Endothelial cell (in vitro differentiated cells): ENCODE measurements at regions not wholly inside any gene's neighbourhood (a gene's known extent, or its start where the extent isn't known, plus 50 kb on each side); places are given as distances from the start of the nearest gene placed in this dataset.

Experiments
- DNase-seq: peaks from one replicate; pipeline ENCODE4 v3.0.0; 2021; ENCODE audit warnings: low spot score
- H3K27ac Mint-ChIP-seq: one replicate; pipeline ENCODE4 v1.8.0; 2021; ENCODE audit warnings: mixed read lengths, inconsistent platforms; ENCODE audit not compliant: unreplicated experiment
- H3K27me3 Mint-ChIP-seq: one replicate; pipeline ENCODE4 v1.8.0; 2021; ENCODE audit warnings: mild to moderate bottlenecking, moderate library complexity, mixed read lengths, inconsistent platforms; ENCODE audit not compliant: unreplicated experiment
- H3K36me3 Mint-ChIP-seq: one replicate; pipeline ENCODE4 v1.8.0; 2021; ENCODE audit warnings: mild to moderate bottlenecking, low read depth, mixed read lengths, inconsistent platforms; ENCODE audit not compliant: unreplicated experiment
- H3K4me1 Mint-ChIP-seq: one replicate; pipeline ENCODE4 v1.8.0; 2021; ENCODE audit warnings: mild to moderate bottlenecking, mixed read lengths, inconsistent platforms; ENCODE audit not compliant: unreplicated experiment
- H3K4me3 Mint-ChIP-seq: one replicate; pipeline ENCODE4 v1.8.0; 2021; ENCODE audit warnings: mild to moderate bottlenecking, mixed read lengths, inconsistent platforms; ENCODE audit not compliant: unreplicated experiment
- H3K9me3 Mint-ChIP-seq: one replicate; pipeline ENCODE4 v1.8.0; 2021; ENCODE audit warnings: mixed read lengths, inconsistent platforms; ENCODE audit not compliant: unreplicated experiment
- CTCF ChIP-seq: fragments of 200-600 bp; sonication (generic); IDR thresholded peaks from one replicate; pipeline ENCODE4 v1.5.0; 2021; ENCODE audit warnings: antibody characterized with exemption; ENCODE audit not compliant: unreplicated experiment

- no peak for TF ChIP-seq CTCF
- Mint-ChIP-seq H3K4me1 (no peaks in the 10 kb centered on the region), H3K36me3 (no peaks in the 10 kb centered on the region), H3K4me3 (no peak overlapping the region), H3K27ac (no peak overlapping the region), H3K27me3 (no peaks in the 10 kb centered on the region), H3K9me3 (no peaks in the 10 kb centered on the region)
- DNase-seq = no peak
These were observed 207.3 kb upstream of the SGCD start for GRCh38 chr5:156119692-156120091.

- Mint-ChIP-seq H3K4me3 (no peak overlapping the region), H3K4me1 (no peaks in the 10 kb centered on the region), H3K27me3 (no peaks in the 10 kb centered on the region), H3K9me3 (no peaks in the 10 kb centered on the region), H3K36me3 (no peaks in the 10 kb centered on the region), H3K27ac (no peak overlapping the region)
- no peak for TF ChIP-seq CTCF
- DNase-seq = no peak
These were observed 206.2 kb upstream of the SGCD start for GRCh38 chr5:156120777-156121176.

DNA sequence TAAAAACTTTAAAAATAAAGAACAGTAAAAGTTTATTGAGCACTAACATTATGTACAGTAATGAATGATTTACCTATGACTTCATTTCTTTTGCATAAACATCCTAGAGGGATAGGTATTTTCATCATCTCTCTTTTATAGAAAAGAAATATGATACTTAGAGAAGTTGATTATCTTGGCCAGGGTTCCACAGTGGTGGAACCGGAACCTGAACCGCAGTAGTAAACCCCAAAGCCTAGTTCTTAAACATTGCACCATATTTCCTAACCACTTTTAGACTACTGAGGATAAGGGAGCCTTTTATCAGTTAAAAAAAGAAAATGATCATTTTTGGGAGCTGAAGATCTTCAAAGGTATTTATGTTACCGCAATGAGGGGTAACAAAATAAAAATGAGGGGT lies 205.7 kb upstream of the SGCD start:
- Mint-ChIP-seq H3K4me3 (no peak overlapping the region), H3K9me3 (no peaks in the 10 kb centered on the region), H3K4me1 (no peaks in the 10 kb centered on the region), H3K36me3 (no peaks in the 10 kb centered on the region), H3K27me3 (no peaks in the 10 kb centered on the region), H3K27ac (no peak overlapping the region)
- no peak for DNase-seq
- TF ChIP-seq CTCF = no peak

DNA sequence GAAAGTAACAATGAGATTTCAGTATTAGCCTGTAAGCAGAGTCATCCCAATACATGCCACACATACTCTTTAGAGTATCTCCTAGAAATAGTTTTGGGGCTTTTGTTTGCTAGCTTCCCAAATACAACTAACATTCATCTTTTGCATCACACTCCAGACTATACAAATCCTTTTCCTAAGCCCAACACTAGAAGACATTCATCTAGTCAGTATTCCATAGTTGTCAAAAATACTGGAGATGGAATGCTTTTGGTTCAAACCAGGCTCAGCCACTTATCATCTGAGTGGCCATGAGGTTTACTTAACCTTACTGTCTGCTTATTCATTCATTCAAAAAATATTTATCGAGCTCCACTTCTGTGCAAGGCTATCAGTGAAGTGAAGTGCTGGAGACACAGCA lies 205.1 kb upstream of the SGCD start:
- TF ChIP-seq CTCF = no peak
- Mint-ChIP-seq H3K9me3 (no peaks in the 10 kb centered on the region), H3K27ac (no peak overlapping the region), H3K27me3 (no peaks in the 10 kb centered on the region), H3K4me1 (no peaks in the 10 kb centered on the region), H3K36me3 (no peaks in the 10 kb centered on the region), H3K4me3 (no peak overlapping the region)
- DNase-seq = no peak

- Mint-ChIP-seq H3K27ac (no peak overlapping the region), H3K4me3 (no peak overlapping the region), H3K36me3 (no peaks in the 10 kb centered on the region), H3K27me3 (no peaks in the 10 kb centered on the region), H3K9me3 (no peaks in the 10 kb centered on the region), H3K4me1 (no peaks in the 10 kb centered on the region)
- DNase-seq = no peak
- TF ChIP-seq CTCF = no peak
These were observed 202.3 kb upstream of the SGCD start for GRCh38 chr5:156124708-156125107.
